GM12865 (cell line): ENCODE measurements at regions not wholly inside any gene's neighbourhood (a gene's known extent, or its start where the extent isn't known, plus 50 kb on each side); places are given as distances from the start of the nearest gene placed in this dataset.

Experiments
- DNase-seq: peaks from one replicate; pipeline ENCODE4 v3.0.0; 2010; ENCODE audit warnings: low read depth
- H3K4me3 ChIP-seq: 2 replicates; pipeline ENCODE4 v1.5.1; 2011; ENCODE audit warnings: mild to moderate bottlenecking, low read depth, low read length, control low read depth
- CTCF ChIP-seq: IDR thresholded peaks from 2 replicates; pipeline ENCODE4 v1.5.1; 2011; ENCODE audit warnings: low read length, control low read depth, low read depth, inconsistent platforms; ENCODE audit not compliant: insufficient read depth; ENCODE audit errors: missing control alignments

GRCh38 chr2:122543815-122544214 is 788.4 kb downstream of the TSN start:
- TF ChIP-seq CTCF = no peak
- no peak overlapping the region for H3K4me3 ChIP-seq
- no peak for DNase-seq

GRCh38 chr2:122545821-122546220 is 790.4 kb downstream of the TSN start:
- TF ChIP-seq CTCF = no peak
- no peak for DNase-seq
- no peak overlapping the region for H3K4me3 ChIP-seq

- no peak for DNase-seq
- no peak for TF ChIP-seq CTCF
- no peak overlapping the region for H3K4me3 ChIP-seq
Observed at GRCh38 chr2:122562775-122563174, 807.3 kb downstream of the TSN start.

GRCh38 chr2:122563781-122564180 is 808.3 kb downstream of the TSN start:
- DNase-seq = no peak
- TF ChIP-seq CTCF = no peak
- H3K4me3 ChIP-seq = no peak overlapping the region

- H3K4me3 ChIP-seq = no peak overlapping the region
- DNase-seq = no peak
- no peak for TF ChIP-seq CTCF
Observed at GRCh38 chr2:122564843-122565242, 809.4 kb downstream of the TSN start.

- H3K4me3 ChIP-seq = no peak overlapping the region
Observed at GRCh38 chr2:122565364-122565763, 809.9 kb downstream of the TSN start.

More at GRCh38 chr2:122565364-122565763, 809.9 kb downstream of the TSN start:
- no peak for DNase-seq
- TF ChIP-seq CTCF = no peak
